ENCODE measurements at regions not wholly inside any gene's neighbourhood (a gene's known extent, or its start where the extent isn't known, plus 50 kb on each side); places are given as distances from the start of the nearest gene placed in this dataset.

DNA sequence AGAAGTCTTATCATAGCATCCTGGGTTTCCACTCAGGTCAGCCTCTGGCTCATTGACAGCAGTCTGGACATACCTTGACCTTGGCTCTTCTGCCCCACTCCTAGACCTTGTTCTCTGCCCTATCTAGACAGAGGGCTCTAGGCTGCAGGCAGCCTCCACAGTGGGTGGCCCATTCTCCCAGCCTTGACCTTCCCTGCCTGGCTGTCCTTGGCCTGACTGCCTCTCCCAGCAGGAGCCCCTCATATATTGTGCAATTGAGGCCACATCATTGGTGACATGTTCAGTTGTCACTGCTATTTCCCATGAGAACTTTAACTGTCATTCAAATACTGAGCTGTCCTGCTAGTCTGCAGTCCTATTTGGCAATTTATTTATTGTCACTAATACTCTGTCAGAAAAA, 503.4 kb downstream of the PLXNA4 start:
- no peak for DNase-seq (ENCODE audit: low spot score)

DNA sequence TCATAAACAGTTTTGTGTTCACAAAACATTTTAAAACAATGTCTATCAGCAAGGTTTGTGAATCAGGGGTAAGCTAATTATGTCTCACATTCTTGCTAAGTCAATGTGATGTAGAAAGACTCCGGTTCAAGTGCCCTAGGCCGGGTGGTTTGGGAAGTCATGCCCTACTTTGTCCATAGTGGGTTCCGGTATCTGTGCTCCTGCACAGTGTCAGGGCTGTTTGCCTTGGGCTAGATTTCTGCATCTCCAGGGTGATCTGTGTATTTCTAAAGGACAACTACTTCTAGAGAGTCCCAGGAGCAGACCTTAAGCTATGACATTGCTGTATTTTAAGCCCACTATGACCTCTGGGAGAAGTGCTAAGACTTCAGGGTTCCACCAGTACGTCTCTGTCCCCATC, 504.1 kb downstream of the PLXNA4 start:
- no peak for DNase-seq (ENCODE audit: low spot score)

- no peak for DNase-seq (ENCODE audit: low spot score)
Measured at GRCh38 chr7:132069306-132069705, 507.0 kb downstream of the PLXNA4 start.

DNA sequence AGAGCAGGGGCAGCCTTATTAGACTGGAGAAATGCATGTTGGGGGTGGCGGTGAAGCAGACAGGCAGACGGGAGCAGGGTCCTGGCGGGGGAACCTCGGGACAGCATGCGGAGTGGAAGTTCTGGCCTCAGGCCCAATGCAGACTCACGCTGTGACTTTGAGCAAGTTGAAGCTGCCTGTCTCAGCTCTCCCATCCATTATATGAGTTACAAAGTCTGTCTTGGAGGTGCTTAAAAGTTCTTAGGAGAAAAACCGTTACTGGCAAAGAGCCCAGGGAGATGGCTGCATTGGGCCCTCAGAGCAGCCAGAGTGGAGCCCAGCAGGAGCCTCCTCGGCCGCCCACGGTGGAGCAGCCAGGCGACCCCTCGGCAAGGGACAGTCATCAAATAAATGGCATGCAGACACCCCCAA, 509.5 kb downstream of the PLXNA4 start:
- no peak for DNase-seq (ENCODE audit: low spot score)

GRCh38 chr7:132065989-132066603, 509.7 kb upstream of the PODXL start:
- DNase-seq (ENCODE audit: low spot score) = no peak

DNA sequence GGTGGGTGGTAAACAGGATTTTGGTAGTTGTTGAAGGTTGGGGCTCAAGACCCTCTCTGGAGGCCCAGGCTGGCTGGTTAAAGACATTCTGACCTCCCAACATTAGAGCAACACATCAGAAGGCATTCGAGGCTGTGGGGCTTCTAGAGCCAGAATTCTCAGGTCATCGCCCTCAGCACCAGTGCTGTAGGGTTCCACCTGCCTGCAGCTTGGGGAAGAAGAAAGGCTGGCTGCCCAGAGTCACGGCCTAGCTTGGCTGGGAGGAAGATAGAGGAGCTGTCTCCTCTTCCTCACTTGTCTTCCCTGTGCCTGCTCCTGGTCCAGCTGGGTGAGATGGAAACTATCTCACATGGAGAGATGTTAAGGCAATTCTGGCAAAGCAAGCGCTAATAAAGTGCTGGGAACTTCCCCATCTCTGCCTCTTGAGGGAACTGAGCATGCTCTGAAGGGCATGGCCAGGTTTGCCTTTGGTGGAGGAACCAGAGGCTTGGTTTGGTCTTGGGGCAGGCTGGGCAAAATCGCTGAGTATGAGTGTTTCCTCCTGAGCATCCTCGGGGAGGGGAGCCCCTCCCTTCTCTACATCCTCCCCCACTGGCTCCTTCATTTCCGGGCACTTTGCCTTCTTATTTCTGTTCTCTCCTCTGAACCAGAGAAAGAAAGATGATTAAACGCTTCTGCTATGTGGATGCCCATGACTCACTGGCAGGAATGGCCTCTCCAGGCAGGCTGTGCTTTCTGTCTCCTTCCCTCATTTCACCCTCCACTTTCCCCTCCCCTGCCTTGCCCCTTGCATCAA, 509.0 kb upstream of the PODXL start:
- DNase-seq (ENCODE audit: low spot score) = peak; percentile 48

- DNase-seq (ENCODE audit: low spot score) = no peak
Measured at GRCh38 chr7:132063800-132064199, 507.4 kb upstream of the PODXL start.

DNA sequence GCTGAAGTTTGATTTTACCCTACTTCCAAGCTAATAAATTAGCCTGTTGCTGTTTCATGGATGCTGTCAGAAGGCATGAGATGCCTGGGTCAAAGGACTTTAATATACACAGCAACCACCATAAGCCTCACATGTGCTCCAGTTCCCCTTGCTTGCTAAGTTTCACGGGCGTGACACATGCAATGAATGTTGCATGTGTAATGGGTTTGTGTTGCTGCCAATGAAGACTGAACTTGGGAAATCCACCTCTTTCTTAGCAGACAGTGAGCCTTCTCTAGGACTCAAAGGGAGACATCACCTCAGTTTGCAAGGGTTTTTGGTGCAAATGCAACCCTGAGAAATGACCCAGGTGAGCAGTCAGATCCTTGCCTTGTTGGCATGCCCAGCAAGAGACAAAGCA, 505.5 kb upstream of the PODXL start:
- DNase-seq (ENCODE audit: low spot score) = no peak

DNA sequence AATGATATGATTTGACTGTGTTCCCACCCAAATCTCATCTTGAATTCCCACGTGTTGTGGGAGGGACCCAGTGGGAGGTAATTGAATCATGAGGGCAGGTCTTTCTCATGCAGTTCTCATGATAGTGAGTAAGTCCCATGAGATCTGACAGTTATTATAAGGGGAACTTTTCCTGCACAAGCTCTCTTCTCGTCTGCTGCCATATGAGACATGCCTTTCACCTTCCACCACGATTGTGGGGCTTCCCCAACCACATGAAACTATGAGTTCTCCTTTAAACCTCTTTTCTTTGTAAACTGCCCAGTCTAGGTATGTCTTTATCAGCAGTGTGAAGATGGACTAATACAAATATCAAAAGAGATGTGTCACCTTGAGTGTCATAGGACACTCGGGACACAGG, 502.7 kb upstream of the PODXL start:
- DNase-seq (ENCODE audit: low spot score) = no peak

DNA sequence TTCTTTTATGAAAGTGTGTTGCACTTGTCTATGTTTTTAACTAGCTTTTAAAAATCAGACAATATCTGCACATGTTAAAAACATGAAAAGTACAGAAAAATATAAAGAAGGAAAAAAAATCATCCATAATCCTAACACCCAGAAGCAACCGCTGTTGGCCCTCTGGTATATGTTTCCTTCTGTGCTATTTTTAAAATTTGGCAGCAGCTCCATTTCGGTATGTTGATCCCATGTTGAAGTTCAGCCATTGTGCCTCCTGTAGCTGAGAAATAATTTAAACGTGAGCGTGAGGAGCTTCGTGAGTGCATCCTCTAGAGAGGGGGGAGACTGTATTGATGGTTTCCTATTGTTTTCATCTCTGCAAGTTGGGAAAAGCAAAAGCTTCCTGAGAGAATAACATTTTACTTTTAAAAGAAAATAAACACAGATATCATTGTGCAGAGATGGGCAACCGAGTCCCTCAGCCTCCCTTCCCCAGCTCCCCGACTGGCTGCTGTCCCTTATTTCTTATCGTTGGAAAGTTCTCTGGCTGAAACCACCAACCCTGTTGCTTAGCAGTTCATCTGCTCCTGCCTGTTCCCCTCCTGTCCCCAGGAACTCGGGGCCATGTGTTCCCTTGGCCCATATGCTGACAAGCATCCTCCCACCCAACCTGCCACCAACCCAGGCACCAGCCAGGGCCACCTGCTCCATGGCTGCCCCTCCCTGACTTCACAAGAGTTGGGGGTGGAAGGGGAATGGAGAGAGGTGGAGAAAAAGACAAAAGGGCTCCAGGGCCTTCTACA, 499.1 kb upstream of the PODXL start:
- DNase-seq (ENCODE audit: low spot score) = no peak

- no peak for DNase-seq (ENCODE audit: low spot score)
Measured at GRCh38 chr7:132053871-132054270, 497.4 kb upstream of the PODXL start.

GRCh38 chr7:132051311-132051710, 494.9 kb upstream of the PODXL start:
- DNase-seq (ENCODE audit: low spot score) = no peak

DNA sequence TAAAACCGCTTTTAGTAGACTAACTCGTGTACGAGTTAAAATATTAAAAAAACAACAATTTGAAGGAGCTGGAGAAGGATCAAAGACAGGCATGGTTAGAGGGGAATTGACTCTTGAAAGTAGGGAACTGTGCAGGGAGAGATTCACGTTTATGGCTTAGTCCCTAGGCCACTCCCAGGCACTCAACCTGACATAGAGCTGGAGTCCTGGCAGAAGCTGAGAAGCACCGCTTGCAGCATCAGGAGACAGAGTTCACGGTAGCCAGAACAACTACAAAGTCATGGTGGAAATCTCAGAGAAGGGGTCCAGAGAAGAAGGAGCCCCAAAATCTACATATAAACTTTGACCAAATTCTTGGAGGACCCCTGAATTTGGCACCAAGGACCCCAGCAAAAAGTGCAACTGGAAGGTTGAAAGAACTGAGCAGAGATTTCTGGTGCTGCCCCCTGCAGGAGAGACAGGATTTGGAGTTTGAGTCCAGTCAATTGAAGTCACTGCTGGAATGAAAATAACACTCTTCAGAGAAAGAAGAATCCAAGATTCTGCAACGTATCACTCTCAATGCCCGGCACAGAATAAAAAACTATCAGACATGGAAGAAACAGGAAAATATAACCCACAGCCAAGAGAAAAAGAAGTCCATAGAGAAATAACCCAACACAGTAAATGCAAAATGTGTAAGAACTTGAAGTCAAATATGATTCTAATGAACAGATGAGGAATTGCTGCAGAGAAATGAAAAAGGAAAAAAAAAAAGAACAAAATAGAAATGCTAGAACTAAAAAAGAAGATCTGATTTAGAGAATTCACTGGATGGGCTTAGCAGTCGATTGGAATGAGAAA, 493.3 kb upstream of the PODXL start:
- peak; percentile 36 for DNase-seq (ENCODE audit: low spot score)

- DNase-seq (ENCODE audit: low spot score) = no peak
Measured at GRCh38 chr7:132045481-132045980, 489.1 kb upstream of the PODXL start.

DNA sequence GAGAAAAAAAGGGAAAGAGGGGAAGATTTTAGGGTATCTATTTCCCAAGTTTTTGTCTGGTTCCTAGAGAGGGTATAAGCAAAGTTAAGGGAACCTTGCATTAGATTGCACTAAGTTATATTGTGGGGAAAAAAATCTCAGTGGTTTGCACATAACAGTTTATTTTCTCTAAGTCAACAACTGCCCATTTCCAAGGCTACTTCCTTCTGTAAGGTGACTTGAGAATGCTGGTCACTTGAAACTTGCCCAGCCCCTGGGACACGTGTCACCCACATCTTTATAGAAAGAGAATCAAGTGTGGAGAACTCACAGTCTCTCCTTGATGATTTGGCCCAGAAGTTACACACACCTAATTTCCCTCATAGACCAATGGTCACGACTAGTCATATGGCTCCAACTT, 488.6 kb upstream of the PODXL start:
- no peak for DNase-seq (ENCODE audit: low spot score)

DNA sequence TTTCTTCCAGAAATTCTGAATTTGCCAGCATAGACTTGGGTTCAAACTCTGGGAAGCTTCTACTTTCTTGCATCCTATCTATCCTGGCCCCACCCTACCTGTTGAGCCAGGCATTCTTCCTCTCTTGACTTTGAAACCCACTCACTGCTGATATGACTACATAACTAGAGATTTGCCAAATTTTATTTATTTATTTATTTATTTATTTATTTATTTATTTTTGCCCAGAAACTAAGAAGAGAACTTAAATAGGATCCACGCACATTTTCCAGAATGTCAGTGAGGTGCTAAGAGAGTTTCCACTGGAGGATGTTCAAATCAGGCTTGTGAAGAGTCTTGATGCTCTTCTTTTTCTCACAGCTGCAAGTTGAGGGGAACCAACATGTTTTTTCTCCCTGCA, 487.8 kb upstream of the PODXL start:
- no peak for DNase-seq (ENCODE audit: low spot score)

GRCh38 chr7:132041108-132041507, 484.7 kb upstream of the PODXL start:
- DNase-seq (ENCODE audit: low spot score) = no peak

GRCh38 chr7:132035517-132036362, 479.3 kb upstream of the PODXL start:
- no peak for DNase-seq (ENCODE audit: low spot score)

DNA sequence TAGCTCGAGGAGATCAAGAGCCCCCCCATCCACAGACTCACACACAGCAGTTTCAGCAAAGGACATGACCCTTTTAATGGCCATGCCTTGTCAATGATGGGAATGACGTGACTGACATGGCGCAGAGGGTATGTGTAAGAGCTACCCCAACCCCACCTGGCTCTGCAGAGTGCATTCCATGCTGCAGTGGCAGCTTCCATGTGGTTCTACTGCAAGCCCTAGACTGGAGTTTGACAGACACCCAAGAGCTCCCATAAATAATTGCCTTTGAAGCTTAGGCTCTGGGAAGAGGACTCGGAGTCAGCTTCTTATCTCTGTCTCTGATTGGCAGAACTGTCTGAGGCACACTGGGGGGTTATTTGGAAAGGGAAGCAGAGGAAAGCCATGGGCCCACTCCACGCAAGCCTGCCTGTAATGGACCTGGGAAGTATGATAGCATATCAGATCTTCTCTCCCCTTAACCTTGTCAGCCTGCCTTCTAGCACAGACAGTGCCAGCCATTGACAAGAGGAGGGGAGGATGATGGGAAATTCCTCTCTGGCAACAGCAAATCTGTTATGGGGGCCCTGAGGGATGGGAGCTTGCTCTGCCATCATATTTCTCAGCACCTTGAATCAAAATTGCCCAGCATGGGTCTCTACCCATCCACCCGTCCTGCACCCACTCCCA, 478.5 kb upstream of the PODXL start:
- DNase-seq (ENCODE audit: low spot score) = no peak

DNA sequence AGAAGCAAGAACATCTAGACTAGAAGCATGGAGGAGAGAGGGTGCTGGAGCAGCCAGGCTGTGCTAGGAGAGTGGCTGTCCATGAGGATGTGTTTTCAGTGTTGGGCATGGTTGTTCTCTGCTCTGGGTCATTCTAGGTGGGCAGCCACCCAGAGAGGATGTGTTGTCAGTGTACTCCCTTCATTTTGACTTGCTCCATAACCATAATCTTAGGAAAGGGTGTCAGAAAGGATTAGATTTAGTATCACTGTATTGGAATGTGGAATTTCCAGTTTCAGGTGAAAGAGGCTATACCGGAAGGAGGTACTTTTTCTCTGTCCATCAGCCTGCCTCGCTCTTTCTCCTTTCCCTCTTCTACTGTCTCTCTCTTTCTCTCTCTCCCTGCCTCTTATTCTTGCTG, 474.5 kb upstream of the PODXL start:
- DNase-seq (ENCODE audit: low spot score) = no peak
